NCI-H2107 treated with DMSO at 0.1 percent for 48 hours (cell line): ENCODE measurements at regions not wholly inside any gene's neighbourhood (a gene's known extent, or its start where the extent isn't known, plus 50 kb on each side); places are given as distances from the start of the nearest gene placed in this dataset.
"Not testable (repeated sequence)": the region's sequence is repeated elsewhere in the genome, so short reads cannot be mapped to it uniquely, and the experiment has no call there.

ENCODE experiments used
- DNase-seq: peaks from one replicate; lab custom pipeline; 2025; ENCODE audit not compliant: unreplicated experiment; lab: John Stamatoyannopoulos, UW

DNA sequence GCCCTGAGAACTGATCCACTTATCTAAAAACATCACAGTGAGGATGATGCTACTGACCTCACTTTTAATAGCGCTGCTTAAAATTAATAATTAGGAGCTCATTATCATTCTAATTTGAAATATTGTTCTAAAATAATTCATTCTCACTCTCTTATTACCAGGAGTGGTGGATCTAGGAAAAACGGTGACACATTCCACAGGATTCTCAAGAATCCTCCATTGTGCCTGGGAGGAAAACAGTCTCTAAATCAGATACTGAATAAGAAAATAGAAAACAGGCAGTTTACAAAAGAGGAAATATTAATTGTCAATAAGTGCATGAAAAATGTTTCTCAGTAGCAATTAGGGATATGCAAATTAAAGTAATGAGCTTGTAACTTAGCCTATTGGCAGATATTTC lies 187.4 kb downstream of the TENT5A start:
- no peak for DNase-seq

GRCh38 chr6:81564470-81565068 lies 187.9 kb downstream of the TENT5A start:
- DNase-seq = no peak

DNA sequence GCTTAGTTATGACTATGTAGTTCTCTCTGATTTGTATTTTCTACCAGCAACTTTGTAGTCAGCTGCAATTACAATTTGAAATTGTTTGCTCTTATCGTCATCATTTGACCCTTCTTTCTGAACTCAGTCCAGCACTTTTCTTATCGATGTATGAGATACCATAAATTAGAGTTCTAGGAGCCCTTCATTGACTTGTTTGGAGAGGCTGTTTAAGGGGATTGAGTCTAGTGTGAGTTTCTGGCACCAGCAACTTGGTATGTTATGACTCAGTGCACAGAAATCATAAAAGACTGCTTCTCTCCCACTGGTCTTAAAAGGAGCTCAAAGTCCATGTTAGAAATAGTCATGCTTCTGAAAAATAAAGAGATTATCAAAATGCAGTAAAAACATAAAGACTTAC lies 190.3 kb downstream of the TENT5A start:
- no peak for DNase-seq

DNA sequence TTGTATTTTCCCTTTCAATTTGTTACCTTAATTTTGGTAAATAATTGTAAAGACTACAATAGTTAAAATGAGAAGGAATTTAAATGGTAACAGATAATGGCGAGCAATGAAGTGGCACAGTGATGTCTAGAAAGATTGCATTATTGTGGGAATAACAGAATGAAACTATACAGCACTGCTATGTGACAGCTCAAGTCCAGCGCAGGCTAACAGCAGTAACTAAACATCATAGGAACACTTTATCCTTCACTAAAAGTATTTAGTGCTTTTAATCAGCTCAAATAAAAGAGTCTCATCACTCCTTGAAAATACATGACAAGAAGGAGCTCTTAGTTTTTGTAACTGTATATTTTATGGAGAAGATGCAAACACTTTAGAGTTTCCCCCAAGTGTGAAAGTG lies 190.8 kb downstream of the TENT5A start:
- no peak for DNase-seq

DNA sequence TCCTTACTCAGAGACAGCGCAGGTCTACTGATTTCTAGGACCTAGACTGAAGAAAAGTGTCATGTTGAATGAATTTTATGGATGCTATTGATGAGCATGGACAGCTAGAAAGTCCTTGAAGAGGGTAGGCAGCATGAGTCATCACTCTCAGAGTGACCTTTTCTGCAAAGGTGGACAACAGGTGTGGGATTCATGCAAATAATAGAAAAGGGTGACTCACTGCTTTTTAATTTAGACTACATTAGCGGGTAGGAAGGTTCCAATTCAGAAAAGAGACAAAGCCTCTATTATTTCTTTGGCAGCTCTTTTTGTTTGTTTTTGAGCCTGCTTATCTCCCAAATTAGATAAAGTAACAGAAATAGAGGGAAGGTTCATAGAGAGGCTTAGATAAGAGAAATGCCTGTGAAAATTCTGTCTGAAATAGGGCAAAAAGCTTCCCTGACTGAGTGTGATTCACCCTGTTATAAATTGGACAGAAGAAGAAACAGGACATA lies 191.4 kb downstream of the TENT5A start:
- no peak for DNase-seq

GRCh38 chr6:81557811-81558210 lies 194.7 kb downstream of the TENT5A start:
- DNase-seq = no peak

GRCh38 chr6:81556551-81556950 lies 195.9 kb downstream of the TENT5A start:
- DNase-seq = no peak

DNA sequence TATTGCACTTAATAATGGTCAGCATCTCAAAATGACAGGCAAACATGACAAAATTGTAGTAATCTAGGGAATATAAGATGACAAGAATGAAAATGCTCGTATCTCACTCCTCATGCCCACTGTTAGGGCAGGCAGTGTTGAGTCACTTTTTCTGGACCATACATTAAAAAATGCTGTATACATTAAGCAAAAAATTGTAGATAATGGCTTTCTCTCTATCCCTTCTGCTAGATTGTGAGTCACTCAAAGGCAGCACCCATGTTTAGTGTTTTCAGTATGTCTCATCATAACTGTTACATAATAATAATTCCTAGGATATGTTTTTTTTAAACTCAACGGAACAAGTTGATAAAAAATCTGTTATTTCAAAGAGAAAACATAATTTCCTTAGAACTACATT lies 199.3 kb downstream of the TENT5A start:
- no peak for DNase-seq

GRCh38 chr6:81552644-81553043 lies 199.8 kb downstream of the TENT5A start:
- DNase-seq = no peak

GRCh38 chr6:81547149-81547548 lies 205.3 kb downstream of the TENT5A start:
- DNase-seq = no peak

DNA sequence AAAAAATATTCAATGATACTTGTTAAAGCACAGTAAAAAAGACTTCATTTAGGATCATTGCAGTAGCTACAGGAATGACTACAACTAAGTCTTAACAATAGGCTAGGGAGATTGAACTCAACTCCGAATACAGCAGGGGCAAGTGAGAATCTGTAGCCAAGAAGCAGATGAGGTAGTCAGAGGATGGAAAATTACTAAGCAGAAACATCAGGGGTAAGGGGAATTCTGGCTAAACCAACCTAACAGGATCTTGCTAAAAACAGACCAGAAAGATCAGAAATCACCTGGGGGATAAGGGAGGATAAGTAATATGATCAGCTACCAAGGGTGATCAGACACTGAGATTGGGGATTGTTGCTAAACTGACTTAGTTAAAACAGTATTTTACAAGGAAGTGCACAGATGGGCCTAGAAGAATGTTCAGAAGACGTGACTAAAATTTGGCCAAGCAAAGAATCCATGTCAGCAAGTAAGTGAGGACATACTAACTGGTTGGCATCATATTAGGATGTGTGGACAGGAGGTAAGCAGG lies 217.5 kb downstream of the TENT5A start:
- no peak for DNase-seq

- DNase-seq = no peak
These were observed 220.5 kb downstream of the TENT5A start for GRCh38 chr6:81531869-81532561.

- DNase-seq = no peak
These were observed 235.0 kb downstream of the TENT5A start for GRCh38 chr6:81517455-81517854.

DNA sequence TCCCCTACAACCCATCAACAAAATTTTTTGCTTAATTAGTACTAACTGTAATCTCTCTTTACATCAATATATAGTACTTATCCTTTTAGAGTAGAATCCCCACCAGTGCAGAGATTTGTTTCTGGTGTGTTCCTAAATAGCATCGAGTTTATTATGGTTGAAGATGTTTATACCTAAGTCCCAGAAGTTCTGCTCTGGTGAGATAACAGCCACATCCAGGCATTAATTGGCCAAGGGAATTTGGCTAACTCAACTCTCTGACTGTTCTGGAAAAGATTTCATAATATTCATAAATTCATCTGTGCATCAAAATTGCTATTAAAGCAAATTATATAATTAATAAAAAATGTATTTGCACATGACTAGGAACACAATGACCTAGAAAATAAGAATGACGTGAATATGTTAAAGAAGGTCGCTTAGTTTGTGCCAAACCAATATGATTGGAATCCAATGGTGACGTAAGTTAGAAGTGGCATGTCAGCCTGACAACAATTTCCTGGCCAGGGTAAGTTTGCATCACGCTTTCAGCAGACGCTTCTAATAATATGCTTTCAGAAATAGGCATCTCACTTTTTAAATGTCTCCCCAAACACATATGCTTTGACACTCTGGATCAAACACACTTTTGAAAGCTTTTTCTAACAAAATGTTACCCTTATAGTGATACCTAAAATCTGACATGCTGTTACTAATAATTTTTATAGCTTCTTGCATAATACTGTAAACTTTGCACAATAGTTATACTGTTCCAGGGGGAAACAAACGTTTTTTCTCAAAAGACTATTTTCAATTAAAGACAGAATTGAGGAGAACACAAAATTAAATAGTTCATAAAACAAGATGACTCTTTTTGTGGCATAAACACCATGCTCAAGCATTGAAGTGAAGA lies 236.7 kb downstream of the TENT5A start:
- DNase-seq = no peak

DNA sequence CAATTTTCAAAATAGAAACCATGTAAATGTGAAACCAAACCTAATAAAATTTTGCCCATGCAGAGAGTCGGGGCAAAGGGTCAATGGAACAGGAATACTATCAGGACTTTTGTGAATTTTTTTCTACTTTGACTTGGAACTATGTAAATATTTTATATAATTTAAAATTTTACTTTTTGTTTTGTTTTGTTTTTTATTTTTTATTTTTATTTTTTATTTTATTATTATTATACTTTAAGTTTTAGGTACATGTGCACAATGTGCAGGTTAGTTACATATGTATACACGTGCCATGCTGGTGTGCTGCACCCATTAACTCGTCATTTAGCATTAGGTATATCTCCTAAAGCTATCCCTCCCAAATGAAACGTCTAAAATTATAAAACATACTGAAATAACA lies 238.3 kb downstream of the TENT5A start:
- DNase-seq = not testable (repeated sequence)

DNA sequence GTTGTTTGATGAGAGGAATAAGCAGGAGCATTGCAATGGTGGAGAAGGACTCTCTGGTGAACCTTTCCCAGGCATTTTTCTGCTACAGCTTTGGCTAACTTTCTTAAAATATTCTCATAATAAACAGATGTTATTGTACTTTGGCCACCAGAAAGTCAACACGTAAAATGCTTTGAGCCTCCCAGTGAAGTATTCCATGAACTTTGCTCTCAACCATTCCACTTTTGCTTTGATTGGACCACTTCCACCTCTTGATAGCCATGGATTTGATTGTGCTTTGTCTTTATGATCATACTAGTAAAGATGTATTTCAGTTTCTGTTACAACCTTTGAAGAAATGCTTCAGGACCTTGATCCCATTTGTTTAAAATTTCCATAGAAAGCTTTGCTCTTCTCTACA lies 241.1 kb downstream of the TENT5A start:
- no peak for DNase-seq

- DNase-seq = no peak
These were observed 256.5 kb downstream of the TENT5A start for GRCh38 chr6:81495999-81496398.

DNA sequence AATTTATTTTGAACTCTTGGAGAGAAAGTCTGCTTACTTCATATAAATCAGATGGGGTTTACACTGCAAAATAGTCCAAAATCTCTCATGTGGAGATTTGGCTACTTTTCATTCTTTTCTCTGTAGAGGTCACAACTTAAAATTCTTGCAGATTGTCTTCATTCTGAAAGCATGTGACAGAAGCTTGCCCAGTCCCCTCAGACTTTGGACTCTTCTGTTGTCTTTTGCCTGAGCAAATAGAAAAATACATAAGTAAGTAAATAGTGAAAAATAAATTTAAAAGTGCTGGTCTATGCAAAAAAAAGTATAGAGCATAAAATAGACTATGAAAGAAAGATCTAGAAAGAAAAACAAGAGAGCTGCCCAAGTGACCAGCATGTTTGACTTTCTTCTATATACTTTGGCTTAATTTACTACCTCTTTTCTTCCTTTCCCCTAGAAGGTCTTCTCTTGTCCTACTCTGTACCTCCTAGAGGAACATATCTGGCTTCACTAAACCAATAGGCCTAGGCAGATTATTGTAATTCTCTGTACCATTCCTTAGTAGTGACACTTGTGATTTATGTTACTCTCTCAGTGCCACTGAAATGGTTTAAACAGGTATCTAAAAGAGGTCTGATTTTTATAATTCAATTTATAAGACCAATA lies 260.9 kb downstream of the TENT5A start:
- DNase-seq = no peak

DNA sequence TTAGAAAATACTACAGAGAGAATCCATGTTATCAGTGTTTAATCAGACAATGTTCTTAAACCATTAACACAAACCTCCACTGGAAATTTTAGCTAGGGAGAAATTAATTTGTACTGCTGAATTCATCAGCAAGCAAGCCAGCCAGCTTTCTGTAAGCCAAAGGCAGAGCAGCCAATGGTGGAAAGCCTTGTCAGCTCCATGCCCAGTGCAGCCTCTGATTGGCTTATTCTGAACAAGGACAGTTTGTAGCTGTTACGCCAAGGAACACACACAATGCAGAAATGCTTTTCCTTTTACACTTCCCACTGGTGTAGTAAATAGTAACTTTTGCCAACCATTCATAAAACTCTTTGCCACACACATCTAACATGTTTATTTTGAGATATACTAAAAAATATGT lies 265.0 kb downstream of the TENT5A start:
- no peak for DNase-seq

- DNase-seq = no peak
These were observed 266.2 kb downstream of the TENT5A start for GRCh38 chr6:81486234-81486633.

DNA sequence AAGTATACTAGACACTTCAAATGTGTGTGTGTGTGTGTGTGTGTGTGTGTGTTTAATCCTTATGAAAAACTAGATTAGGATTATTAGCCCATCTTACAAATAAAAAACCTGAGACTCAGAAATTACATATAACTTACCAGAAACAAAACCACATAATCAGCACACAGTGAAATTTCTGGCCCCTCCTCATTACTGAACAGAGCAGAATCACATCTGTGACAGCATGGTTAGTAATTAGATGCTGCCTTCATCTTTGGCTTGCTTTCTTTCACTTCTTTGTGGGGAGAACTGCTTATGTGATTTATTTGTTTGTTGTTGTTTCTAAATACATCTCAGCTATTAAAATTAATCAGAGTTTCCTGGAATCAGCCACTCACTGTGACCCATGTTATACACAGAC lies 267.1 kb downstream of the TENT5A start:
- no peak for DNase-seq
